GOT3 (cell line): ENCODE measurements at regions not wholly inside any gene's neighbourhood (a gene's known extent, or its start where the extent isn't known, plus 50 kb on each side); places are given as distances from the start of the nearest gene placed in this dataset.

Experiments
- DNase-seq: peaks from one replicate; lab custom pipeline; 2025; ENCODE audit warnings: mixed read lengths; lab: John Stamatoyannopoulos, UW

GRCh38 chr6:132936646-132937045, 122.3 kb downstream of the RPS12 start:
- DNase-seq: no peak

- DNase-seq: no peak
Measured at GRCh38 chr6:132937466-132937906, 123.1 kb downstream of the RPS12 start.

GRCh38 chr6:132948889-132949288, 134.5 kb downstream of the RPS12 start:
- DNase-seq: no peak

GRCh38 chr6:132950566-132950965, 136.2 kb downstream of the RPS12 start:
- DNase-seq: no peak

- DNase-seq: no peak
Measured at GRCh38 chr6:132952031-132952867, 137.9 kb downstream of the RPS12 start.

GRCh38 chr6:132952986-132953385, 138.6 kb downstream of the RPS12 start:
- DNase-seq: no peak

- no peak for DNase-seq
Measured at GRCh38 chr6:132954222-132954621, 139.9 kb downstream of the RPS12 start.

GRCh38 chr6:132954936-132955335, 140.6 kb downstream of the RPS12 start:
- DNase-seq: no peak

- no peak for DNase-seq
Measured at GRCh38 chr6:132959639-132960326, 145.4 kb downstream of the RPS12 start.

GRCh38 chr6:132960720-132961119, 146.4 kb downstream of the RPS12 start:
- DNase-seq: no peak

GRCh38 chr6:132961122-132961521, 146.8 kb downstream of the RPS12 start:
- no peak for DNase-seq

GRCh38 chr6:132961610-132962009, 147.2 kb downstream of the RPS12 start:
- DNase-seq: no peak

GRCh38 chr6:132962936-132963868, 148.8 kb downstream of the RPS12 start:
- no peak for DNase-seq

- no peak for DNase-seq
Measured at GRCh38 chr6:132964101-132964867, 149.9 kb downstream of the RPS12 start.

GRCh38 chr6:132964868-132965382, 150.6 kb downstream of the RPS12 start:
- DNase-seq: no peak

- DNase-seq: no peak
Measured at GRCh38 chr6:132967871-132968270, 153.5 kb downstream of the RPS12 start.

- no peak for DNase-seq
Measured at GRCh38 chr6:132968419-132968950, 154.1 kb downstream of the RPS12 start.

- DNase-seq: no peak
Measured at GRCh38 chr6:132969196-132969595, 154.8 kb downstream of the RPS12 start.

- no peak for DNase-seq
Measured at GRCh38 chr6:132971676-132972075, 157.3 kb downstream of the RPS12 start.

GRCh38 chr6:132972254-132972653, 157.9 kb downstream of the RPS12 start:
- no peak for DNase-seq

- no peak for DNase-seq
Measured at GRCh38 chr6:132972971-132973370, 158.6 kb downstream of the RPS12 start.
